Mammary epithelial cell (primary cell): ENCODE measurements at regions not wholly inside any gene's neighbourhood (a gene's known extent, or its start where the extent isn't known, plus 50 kb on each side); places are given as distances from the start of the nearest gene placed in this dataset.

Experiments used
- CTCF ChIP-seq, 2 donors: IDR thresholded peaks in 1 of 2; conservative IDR thresholded peaks in 1 of 2; 2 replicates each; pipeline ENCODE4 v1.5.1; 2011 to 2012; ENCODE audit warnings: inconsistent platforms in 2 of 2, low read length in 2 of 2, mild to moderate bottlenecking in 2 of 2, control low read depth in 1 of 2, low read depth in 1 of 2; ENCODE audit not compliant: insufficient read depth in 1 of 2; ENCODE audit errors: extremely low read depth in 1 of 2
- EZH2 ChIP-seq: IDR thresholded peaks from 2 replicates; pipeline ENCODE4 v1.6.1; 2012; ENCODE audit warnings: low read length, inconsistent platforms, borderline replicate concordance

GRCh38 chr6:137690721-137691120, 176.3 kb upstream of the TNFAIP3 start:
- TF ChIP-seq CTCF (conservative IDR thresholded peaks at IDR 0.05 in 1 of 2, IDR thresholded peaks at IDR 0.05 in 1 of 2; ENCODE audit: extremely low read depth in 1 of 2, insufficient read depth in 1 of 2, low read depth in 1 of 2, low read length in 2 of 2) = no peak
- no peak for TF ChIP-seq EZH2
